ENCODE measurements at regions not wholly inside any gene's neighbourhood (a gene's known extent, or its start where the extent isn't known, plus 50 kb on each side); places are given as distances from the start of the nearest gene placed in this dataset.

DNA sequence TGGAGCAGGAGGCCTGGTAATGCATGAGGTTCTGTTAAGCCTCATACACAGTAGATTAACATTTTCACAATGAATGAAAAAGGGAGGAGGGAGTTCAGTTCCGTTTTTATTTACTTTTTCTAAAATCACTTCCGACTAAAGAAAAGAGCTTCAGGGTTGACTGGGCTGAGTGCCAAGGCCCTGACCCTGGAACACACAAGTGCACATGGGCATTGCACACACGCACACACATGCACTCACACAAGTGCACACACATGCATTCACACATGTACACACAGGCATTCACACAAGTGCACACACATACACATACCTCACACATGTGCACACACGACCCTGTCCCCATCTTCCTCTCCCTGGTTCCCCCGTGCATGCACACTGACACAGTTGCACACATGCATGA lies 303.3 kb downstream of the BRD1 start:
- POLR2A ChIA-PET = no interaction called here
- Histone ChIP-seq H4K20me1 (ENCODE audit: insufficient read depth) (no peaks in the 10 kb centered on the region), H3K27me3 (ENCODE audit: insufficient read depth, low read length) (no peaks in the 10 kb centered on the region), H2AFZ (ENCODE audit: low read depth, low read length, poor library complexity, severe bottlenecking) (no peak overlapping the region), H3K4me1 (ENCODE audit: control insufficient read depth in 1 of 2, insufficient read depth in 2 of 2, low read length in 2 of 2) (no peaks in the 10 kb centered on the region), H3K4me2 (ENCODE audit: low read length) (no peak overlapping the region), H3K4me3 (replicated peaks in 1 of 2; ENCODE audit: low read depth in 1 of 2, low read length in 2 of 2) (no peak overlapping the region), H3K27ac (ENCODE audit: low read depth, low read length) (no peak overlapping the region), H3K9me3 (ENCODE audit: control insufficient read depth in 1 of 2, insufficient read depth in 1 of 2, low read depth in 1 of 2, low read length in 2 of 2) (no peaks in the 10 kb centered on the region), H3K79me2 (ENCODE audit: insufficient read depth, low read length) (no peaks in the 10 kb centered on the region), H3K9ac (ENCODE audit: low read length) (no peak overlapping the region), H3K9me2 (ENCODE audit: insufficient read depth) (no peaks in the 10 kb centered on the region), H3K36me3 (ENCODE audit: control insufficient read depth in 1 of 2, insufficient read depth in 2 of 2, low read length in 2 of 2) (no peaks in the 10 kb centered on the region; a peak in 1 of 4 replicates)
- CTCF ChIA-PET = no interaction called here
- ATAC-seq (no peak), DNase-seq (ENCODE audit: low read depth, low spot score) (no peak)
- intact Hi-C loops (cut with micrococcal nuclease) = no loop called here
- TF ChIP-seq FOSL1 (IDR thresholded peaks at IDR 0.05; ENCODE audit: low read depth) (no peak), EZH2 (IDR thresholded peaks at IDR 0.05) (no peak), CBX3 (IDR thresholded peaks at IDR 0.05; ENCODE audit: low read depth) (no peak), EGR1 (IDR thresholded peaks at IDR 0.05; ENCODE audit: low read depth) (no peak), SIN3A (IDR thresholded peaks at IDR 0.05; ENCODE audit: low read depth) (no peak), RAD21 (IDR thresholded peaks at IDR 0.05; ENCODE audit: low read depth) (no peak), ZFX (IDR thresholded peaks at IDR 0.05) (no peak), ELF1 (IDR thresholded peaks at IDR 0.05; ENCODE audit: borderline replicate concordance, low read depth) (no peak), REST (IDR thresholded peaks at IDR 0.05; ENCODE audit: low read depth) (no peak), CTCF (IDR thresholded peaks at IDR 0.05 in 2 of 3, conservative IDR thresholded peaks at IDR 0.05 in 1 of 3; ENCODE audit: borderline replicate concordance in 1 of 3, insufficient read depth in 1 of 3, low read depth in 2 of 3, low read length in 2 of 3) (no peak), SP1 (IDR thresholded peaks at IDR 0.05; ENCODE audit: low read depth) (no peak), ZBTB33 (IDR thresholded peaks at IDR 0.05; ENCODE audit: extremely low read depth, insufficient replicate concordance, low read length) (no peak), EZH2phosphoT487 (IDR thresholded peaks at IDR 0.05; ENCODE audit: borderline replicate concordance) (no peak)
- TF ChIP-seq, protein P1, sequence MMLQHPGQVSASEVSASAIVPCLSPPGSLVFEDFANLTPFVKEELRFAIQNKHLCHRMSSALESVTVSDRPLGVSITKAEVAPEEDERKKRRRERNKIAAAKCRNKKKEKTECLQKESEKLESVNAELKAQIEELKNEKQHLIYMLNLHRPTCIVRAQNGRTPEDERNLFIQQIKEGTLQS (IDR thresholded peaks at IDR 0.05) = no peak
- TF ChIP-seq, protein P2, sequence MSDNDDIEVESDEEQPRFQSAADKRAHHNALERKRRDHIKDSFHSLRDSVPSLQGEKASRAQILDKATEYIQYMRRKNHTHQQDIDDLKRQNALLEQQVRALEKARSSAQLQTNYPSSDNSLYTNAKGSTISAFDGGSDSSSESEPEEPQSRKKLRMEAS (IDR thresholded peaks at IDR 0.05) = no peak
- no TSS peak for BruUV-seq (replicated peaks)
- RAD21 ChIA-PET (ENCODE audit: low non-redundant PET in 1 of 2, low total read pairs in 2 of 2, uncharacterized antibody in 2 of 2, unreplicated experiment in 2 of 2) = no interaction called here
